Karpas-422 (cell line): ENCODE measurements at regions not wholly inside any gene's neighbourhood (a gene's known extent, or its start where the extent isn't known, plus 50 kb on each side); places are given as distances from the start of the nearest gene placed in this dataset.

Source experiments
- DNase-seq: peaks from one replicate; pipeline ENCODE4 v3.0.0-alpha.2; 2015
- H2AFZ ChIP-seq: fragments of 200-600 bp; sonication (generic); 2 replicates; pipeline ENCODE4 v1.6.1; 2014; ENCODE audit warnings: antibody characterized with exemption, low read length, mixed read lengths
- H3K27ac ChIP-seq: fragments of 200-600 bp; sonication (generic); 2 replicates; pipeline ENCODE4 v1.5.1; 2014; ENCODE audit warnings: mild to moderate bottlenecking, low read length, moderate library complexity
- H3K27me3 ChIP-seq: fragments of 200-600 bp; sonication (generic); 2 replicates; pipeline ENCODE4 v1.6.1; 2014; ENCODE audit warnings: low read length, mixed read lengths
- H3K36me3 ChIP-seq: fragments of 200-600 bp; sonication (generic); 2 replicates; pipeline ENCODE4 v1.6.1; 2014; ENCODE audit warnings: low read length, mixed read lengths; ENCODE audit not compliant: insufficient read depth
- H3K4me1 ChIP-seq: fragments of 200-600 bp; sonication (generic); 2 replicates; pipeline ENCODE4 v1.6.1; 2014; ENCODE audit warnings: mild to moderate bottlenecking, low read length, mixed read lengths
- H3K4me2 ChIP-seq: fragments of 200-600 bp; sonication (generic); 2 replicates; pipeline ENCODE4 v1.6.1; 2014; ENCODE audit warnings: low read length, low read depth, mild to moderate bottlenecking; ENCODE audit not compliant: poor library complexity, severe bottlenecking
- H3K4me3 ChIP-seq: fragments of 200-600 bp; sonication (generic); 2 replicates; pipeline ENCODE4 v1.5.1; 2014; ENCODE audit warnings: mild to moderate bottlenecking, antibody characterized with exemption, low read length, mixed read lengths
- H3K79me2 ChIP-seq: fragments of 200-600 bp; sonication (generic); 2 replicates; pipeline ENCODE4 v1.6.1; 2014; ENCODE audit warnings: mild to moderate bottlenecking, low read length, mixed read lengths
- H3K9ac ChIP-seq: fragments of 200-600 bp; sonication (generic); 2 replicates; pipeline ENCODE4 v1.6.0; 2014; ENCODE audit warnings: low read length
- H3K9me2 ChIP-seq: fragments of 200-600 bp; sonication (generic), shearing (Covaris generic); replicated peaks from 2 replicates; pipeline ENCODE4 v1.6.0; 2014; ENCODE audit warnings: mild to moderate bottlenecking, low read length, moderate library complexity; ENCODE audit not compliant: insufficient read depth
- H3K9me3 ChIP-seq: fragments of 300-700, 200-600 bp; sonication (generic); 2 replicates; pipeline ENCODE4 v1.6.1; 2014; ENCODE audit warnings: low read length, mixed read lengths
- H4K20me1 ChIP-seq: fragments of 200-600 bp; sonication (generic); 2 replicates; pipeline ENCODE4 v1.6.1; 2014; ENCODE audit warnings: mild to moderate bottlenecking, antibody characterized with exemption, low read length, low read depth; ENCODE audit not compliant: insufficient read depth

- no peak for DNase-seq
- Histone ChIP-seq H3K9ac (no peak overlapping the region), H3K27ac (no peak overlapping the region), H3K79me2 (no peaks in the 10 kb centered on the region), H3K4me3 (no peak overlapping the region), H3K9me2 (no peaks in the 10 kb centered on the region), H2AFZ (no peak overlapping the region), H3K36me3 (no peaks in the 10 kb centered on the region), H3K4me1 (no peaks in the 10 kb centered on the region), H3K4me2 (no peak overlapping the region), H4K20me1 (no peaks in the 10 kb centered on the region), H3K9me3 (no peaks in the 10 kb centered on the region), H3K27me3 (no peaks in the 10 kb centered on the region)
Observed at GRCh38 chr13:77384999-77385398, 58.1 kb upstream of the MYCBP2 start.

GRCh38 chr13:77383097-77383496 lies 56.2 kb upstream of the MYCBP2 start:
- Histone ChIP-seq H3K9ac (no peak overlapping the region), H4K20me1 (no peaks in the 10 kb centered on the region), H3K79me2 (no peaks in the 10 kb centered on the region)

GRCh38 chr13:77381059-77381458 lies 54.2 kb upstream of the MYCBP2 start:
- H3K9ac ChIP-seq: no peak overlapping the region
- no peak overlapping the region for H3K4me3 ChIP-seq
- no peaks in the 10 kb centered on the region for H3K9me3 ChIP-seq
- no peaks in the 10 kb centered on the region for H4K20me1 ChIP-seq
- H3K79me2 ChIP-seq: no peaks in the 10 kb centered on the region
- H3K4me2 ChIP-seq: no peak overlapping the region
- H3K4me1 ChIP-seq: no peaks in the 10 kb centered on the region
- H3K27ac ChIP-seq: no peak overlapping the region
- no peaks in the 10 kb centered on the region for H3K36me3 ChIP-seq
- H3K27me3 ChIP-seq: no peaks in the 10 kb centered on the region
- no peaks in the 10 kb centered on the region for H3K9me2 ChIP-seq
- no peak overlapping the region for H2AFZ ChIP-seq
- DNase-seq: no peak

More at GRCh38 chr13:77383097-77383496, 56.2 kb upstream of the MYCBP2 start:
- DNase-seq: no peak
- no peak overlapping the region for H3K27ac ChIP-seq
- no peaks in the 10 kb centered on the region for H3K9me2 ChIP-seq
- no peaks in the 10 kb centered on the region for H3K4me1 ChIP-seq
- no peak overlapping the region for H2AFZ ChIP-seq
- no peaks in the 10 kb centered on the region for H3K36me3 ChIP-seq
- no peaks in the 10 kb centered on the region for H3K27me3 ChIP-seq
- H3K4me3 ChIP-seq: no peak overlapping the region
- H3K4me2 ChIP-seq: no peak overlapping the region
- no peaks in the 10 kb centered on the region for H3K9me3 ChIP-seq

- H3K4me3 ChIP-seq: no peak overlapping the region
- no peaks in the 10 kb centered on the region for H3K36me3 ChIP-seq
- H3K9ac ChIP-seq: no peak overlapping the region
- no peak overlapping the region for H3K27ac ChIP-seq
- no peaks in the 10 kb centered on the region for H3K9me3 ChIP-seq
- H4K20me1 ChIP-seq: no peaks in the 10 kb centered on the region
- H3K27me3 ChIP-seq: no peaks in the 10 kb centered on the region
- H3K4me2 ChIP-seq: no peak overlapping the region
- no peaks in the 10 kb centered on the region for H3K79me2 ChIP-seq
- no peak for DNase-seq
- H3K4me1 ChIP-seq: no peaks in the 10 kb centered on the region
- H2AFZ ChIP-seq: no peak overlapping the region
- no peaks in the 10 kb centered on the region for H3K9me2 ChIP-seq
Observed at GRCh38 chr13:77379508-77379907, 52.6 kb upstream of the MYCBP2 start.

- Histone ChIP-seq H3K4me1 (no peaks in the 10 kb centered on the region), H3K36me3 (no peaks in the 10 kb centered on the region), H3K79me2 (no peaks in the 10 kb centered on the region), H2AFZ (no peak overlapping the region), H3K27ac (no peak overlapping the region), H3K9me2 (no peaks in the 10 kb centered on the region), H3K9me3 (no peaks in the 10 kb centered on the region), H4K20me1 (no peaks in the 10 kb centered on the region), H3K9ac (no peak overlapping the region), H3K27me3 (no peaks in the 10 kb centered on the region), H3K4me3 (no peak overlapping the region), H3K4me2 (no peak overlapping the region)
- DNase-seq: no peak
Observed at GRCh38 chr13:77378662-77379061, 51.8 kb upstream of the MYCBP2 start.

GRCh38 chr13:77377016-77377415 lies 50.1 kb upstream of the MYCBP2 start:
- no peaks in the 10 kb centered on the region for H3K79me2 ChIP-seq
- H3K9me2 ChIP-seq: no peaks in the 10 kb centered on the region
- no peak overlapping the region for H3K27ac ChIP-seq
- H3K9me3 ChIP-seq: no peaks in the 10 kb centered on the region
- no peak overlapping the region for H2AFZ ChIP-seq
- H3K27me3 ChIP-seq: no peaks in the 10 kb centered on the region
- H3K4me3 ChIP-seq: no peak overlapping the region
- H3K9ac ChIP-seq: no peak overlapping the region
- DNase-seq: no peak
- H4K20me1 ChIP-seq: no peaks in the 10 kb centered on the region
- H3K36me3 ChIP-seq: no peaks in the 10 kb centered on the region
- no peak overlapping the region for H3K4me2 ChIP-seq
- H3K4me1 ChIP-seq: no peaks in the 10 kb centered on the region
